ENCODE measurements at regions not wholly inside any gene's neighbourhood (a gene's known extent, or its start where the extent isn't known, plus 50 kb on each side); places are given as distances from the start of the nearest gene placed in this dataset.
A peak's percentile ranks its signal among the peaks of the same experiment; 100 is the strongest.
"Not testable (repeated sequence)": the region's sequence is repeated elsewhere in the genome, so short reads cannot be mapped to it uniquely, and the experiment has no call there.

- no peak for DNase-seq
These were observed 286.9 kb upstream of the USP25 start for GRCh38 chr21:15442743-15443469.

DNA sequence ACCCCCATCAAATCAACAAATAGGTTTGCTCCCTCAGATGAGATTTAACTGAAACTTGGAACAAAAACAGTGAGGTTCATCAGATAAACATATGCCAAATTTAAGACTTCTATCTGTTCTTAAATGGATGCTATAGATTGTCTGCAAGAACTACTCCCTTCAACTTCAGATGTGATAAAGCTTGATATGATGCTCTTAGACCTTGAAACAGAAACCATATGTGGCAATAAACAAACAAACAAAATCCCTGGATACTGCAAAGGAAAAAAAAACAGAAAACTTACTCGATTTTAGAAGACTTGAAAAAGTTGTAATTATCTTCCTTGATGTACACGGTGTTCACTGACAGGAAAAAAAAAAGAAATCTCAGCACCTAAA lies 286.1 kb upstream of the USP25 start:
- no peak for DNase-seq

DNA sequence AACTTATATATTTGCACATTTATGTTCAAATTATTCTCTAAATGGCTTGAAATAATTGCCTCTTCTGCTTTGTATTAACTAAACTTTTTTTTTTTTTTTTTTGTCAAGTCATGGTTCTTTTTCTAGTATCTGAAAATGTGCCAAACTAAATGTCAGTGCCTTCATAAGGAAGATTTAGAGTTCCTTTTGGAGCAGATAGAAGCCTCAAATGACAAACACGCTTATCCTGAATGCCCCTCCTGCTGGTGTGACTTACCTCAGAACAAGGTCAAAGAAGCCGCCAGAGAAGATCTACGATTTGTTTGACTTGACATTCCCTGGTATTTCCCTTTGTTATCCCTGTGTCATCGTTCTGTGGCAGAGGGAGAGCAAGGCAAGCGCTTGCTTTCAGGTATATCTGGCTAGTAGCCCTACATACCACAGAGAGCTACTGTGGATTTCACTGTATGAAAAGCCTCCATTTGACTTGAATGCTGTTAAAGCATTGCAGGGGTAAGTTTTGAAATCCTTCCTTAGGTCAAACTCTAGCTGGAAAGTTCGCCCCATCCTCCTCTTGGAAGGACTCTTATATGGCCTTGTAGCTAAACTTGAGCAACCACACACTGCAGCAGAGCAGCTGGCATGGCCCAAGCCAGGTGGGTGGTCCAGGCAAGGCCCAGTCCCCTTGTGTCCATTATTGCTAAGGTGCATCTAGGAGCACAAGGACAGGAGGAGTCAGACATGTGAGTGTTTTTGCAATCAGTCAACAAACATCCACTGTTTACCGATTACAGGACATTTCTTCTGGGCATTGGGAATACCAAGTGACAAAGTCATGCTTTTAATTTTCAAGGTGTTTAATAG lies 285.4 kb upstream of the USP25 start:
- DNase-seq = no peak

GRCh38 chr21:15445327-15445726 lies 284.5 kb upstream of the USP25 start:
- no peak for DNase-seq

DNA sequence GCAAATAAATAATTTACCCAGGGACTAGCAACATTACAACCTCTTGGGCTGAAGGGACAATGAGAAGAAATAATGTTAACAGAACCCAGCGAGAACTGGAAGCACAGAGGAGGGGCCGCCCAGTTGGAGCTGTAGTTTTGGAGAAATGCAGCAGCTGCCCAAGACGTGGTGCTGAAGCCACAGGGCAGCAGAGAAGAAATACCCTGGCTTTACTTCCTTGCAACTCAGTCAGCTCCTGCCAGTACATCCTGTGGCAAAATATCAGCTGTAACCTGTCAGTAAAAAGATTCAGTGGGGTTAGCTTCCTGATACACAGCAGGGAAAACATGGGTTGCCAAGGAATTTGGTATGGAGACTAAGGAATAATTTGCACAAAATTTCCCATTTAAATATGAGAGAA lies 283.6 kb upstream of the USP25 start:
- DNase-seq = no peak

GRCh38 chr21:15449556-15449955 lies 280.2 kb upstream of the USP25 start:
- no peak for DNase-seq

DNA sequence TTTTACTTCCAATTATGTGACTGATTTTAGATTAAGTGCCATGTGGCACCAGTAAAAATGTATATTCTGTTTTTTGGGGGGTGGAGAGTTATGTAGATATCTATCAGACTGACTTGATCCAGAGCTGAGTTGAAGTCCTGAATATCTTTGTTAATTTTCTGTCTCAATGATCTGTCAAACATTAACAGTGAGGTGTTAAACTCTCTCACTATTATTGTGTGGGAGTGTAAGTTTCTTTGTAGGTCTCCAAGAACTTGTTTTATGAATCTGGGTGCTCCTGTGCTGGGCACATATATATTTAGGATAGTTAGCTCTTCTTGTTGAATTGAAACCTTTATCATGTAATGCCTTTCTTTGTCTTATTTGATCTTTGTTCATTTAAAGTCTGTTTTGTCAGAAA lies 276.5 kb upstream of the USP25 start:
- DNase-seq = no peak

- DNase-seq = not testable (repeated sequence)
These were observed 276.0 kb upstream of the USP25 start for GRCh38 chr21:15453785-15454184.

GRCh38 chr21:15454931-15455330 lies 274.9 kb upstream of the USP25 start:
- not testable (repeated sequence) for DNase-seq

GRCh38 chr21:15455819-15456462 lies 273.8 kb upstream of the USP25 start:
- no peak for DNase-seq

GRCh38 chr21:15457965-15458364 lies 271.8 kb upstream of the USP25 start:
- no peak for DNase-seq

- DNase-seq = no peak
These were observed 267.7 kb upstream of the USP25 start for GRCh38 chr21:15462092-15462491.

- DNase-seq = no peak
These were observed 263.5 kb upstream of the USP25 start for GRCh38 chr21:15466329-15466728.

- no peak for DNase-seq
These were observed 261.4 kb upstream of the USP25 start for GRCh38 chr21:15468368-15468767.

- DNase-seq = no peak
These were observed 257.4 kb upstream of the USP25 start for GRCh38 chr21:15472108-15473040.

DNA sequence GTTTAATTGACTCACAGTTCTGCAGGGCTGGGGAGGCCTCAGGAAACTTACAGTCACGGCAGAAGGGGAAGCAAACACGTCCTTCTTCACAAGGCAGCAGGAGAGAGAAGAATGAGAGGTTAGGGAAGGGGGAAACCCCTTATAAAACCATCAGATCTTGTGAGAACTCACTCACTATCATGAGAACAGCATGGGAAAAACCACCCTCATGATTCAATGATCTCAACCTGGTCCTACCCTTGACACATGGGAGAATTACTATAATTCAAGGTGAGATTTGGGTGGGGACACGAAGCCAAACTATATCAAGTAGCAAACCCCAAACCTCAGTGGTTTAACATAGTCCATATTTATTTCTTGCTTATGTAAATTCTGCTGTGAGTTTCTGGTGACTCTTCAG lies 252.0 kb upstream of the USP25 start:
- DNase-seq = not testable (repeated sequence)

DNA sequence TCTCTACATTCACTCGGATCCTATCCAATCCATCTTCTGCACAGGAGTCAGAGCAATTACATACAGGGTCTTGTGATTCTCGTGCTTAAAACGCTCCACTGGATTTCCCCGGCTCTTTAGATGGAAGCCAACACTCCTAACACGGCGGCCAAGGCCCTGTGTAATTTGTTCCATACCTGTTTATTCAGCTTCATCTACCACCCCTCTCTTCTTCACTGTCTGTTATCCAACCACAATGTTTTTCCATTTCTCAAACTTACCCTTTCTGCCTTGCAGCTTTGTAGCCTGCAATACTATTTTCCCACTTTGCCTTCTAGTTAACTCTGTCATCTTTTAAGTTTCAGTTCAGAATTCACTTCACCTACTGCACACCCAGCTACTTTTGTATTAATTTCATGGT lies 249.6 kb upstream of the USP25 start:
- no peak for DNase-seq

GRCh38 chr21:15483138-15483780 lies 246.5 kb upstream of the USP25 start:
- peak; percentile 74 for DNase-seq

DNA sequence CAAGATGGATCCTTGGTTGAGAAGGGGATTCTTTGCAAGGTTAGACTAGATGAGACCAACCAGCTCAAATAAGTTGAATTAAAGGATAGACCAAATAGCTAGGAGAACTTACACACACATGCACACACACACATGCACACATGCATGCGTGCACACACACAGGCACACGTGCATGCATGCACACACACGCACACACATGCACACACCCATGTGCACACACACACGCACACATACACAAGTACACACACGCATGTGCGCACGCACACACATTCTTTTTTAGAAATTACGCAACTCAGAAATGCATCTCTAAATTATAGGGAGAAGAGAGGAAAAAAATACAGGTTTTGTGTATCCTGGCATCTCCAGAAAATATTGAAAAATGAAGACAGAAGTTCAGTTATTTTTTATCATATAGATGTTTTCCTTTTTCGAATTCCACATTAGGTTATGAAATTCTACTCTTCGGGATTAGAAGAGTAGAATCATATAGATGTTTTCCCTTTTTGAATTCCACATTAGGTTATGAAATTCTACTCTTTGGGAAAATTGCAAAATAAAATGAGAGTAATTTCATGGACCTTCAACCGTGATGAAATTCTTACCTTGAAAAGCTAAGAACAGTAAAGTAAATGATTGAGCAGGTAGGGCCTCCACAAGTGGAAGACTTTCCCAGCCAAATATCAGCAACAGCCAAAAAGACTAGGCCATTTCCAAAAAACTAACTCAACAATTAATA lies 243.2 kb upstream of the USP25 start:
- no peak for DNase-seq

GRCh38 chr21:15487196-15487550 lies 242.6 kb upstream of the USP25 start:
- DNase-seq = no peak

GRCh38 chr21:15491100-15491499 lies 238.7 kb upstream of the USP25 start:
- DNase-seq = no peak

GRCh38 chr21:15493646-15494045 lies 236.1 kb upstream of the USP25 start:
- no peak for DNase-seq

Data from NCI-H510A treated with DMSO at 0.1 percent for 48 hours (cell line).